ENCODE measurements at regions not wholly inside any gene's neighbourhood (a gene's known extent, or its start where the extent isn't known, plus 50 kb on each side); places are given as distances from the start of the nearest gene placed in this dataset.

DNA sequence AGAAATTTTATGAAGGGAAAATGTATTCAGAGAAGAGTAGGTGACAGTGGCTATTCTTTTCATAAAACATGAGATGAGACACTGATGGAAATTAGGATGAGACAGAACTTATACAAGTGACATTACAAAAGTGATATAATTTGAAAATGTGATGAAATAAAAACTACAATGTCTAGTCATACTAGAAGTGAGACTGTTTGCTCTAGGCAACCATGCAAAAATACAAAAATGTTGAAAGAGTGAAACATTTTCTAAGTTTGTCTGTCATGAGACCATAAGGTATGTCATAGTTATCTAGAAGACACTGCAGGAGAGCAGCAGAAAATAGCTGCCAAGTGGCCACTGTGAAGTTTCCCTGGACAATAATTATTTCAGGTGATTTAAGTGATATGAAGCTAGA lies 459.5 kb downstream of the DIPK2A start:
- no peak overlapping the region for H3K27ac Mint-ChIP-seq
- DNase-seq (ENCODE audit: low spot score in 2 of 2) (no peak), ATAC-seq (ENCODE audit: low read depth) (no peak)
- H3K27me3 Mint-ChIP-seq: peaks cover 3% of the 10 kb centered on the region
- no peaks in the 10 kb centered on the region for H3K4me1 Mint-ChIP-seq
- no peaks in the 10 kb centered on the region for H3K9me3 Mint-ChIP-seq
- no peaks in the 10 kb centered on the region for H3K36me3 Mint-ChIP-seq
- H3K4me3 Mint-ChIP-seq: no peak overlapping the region

DNA sequence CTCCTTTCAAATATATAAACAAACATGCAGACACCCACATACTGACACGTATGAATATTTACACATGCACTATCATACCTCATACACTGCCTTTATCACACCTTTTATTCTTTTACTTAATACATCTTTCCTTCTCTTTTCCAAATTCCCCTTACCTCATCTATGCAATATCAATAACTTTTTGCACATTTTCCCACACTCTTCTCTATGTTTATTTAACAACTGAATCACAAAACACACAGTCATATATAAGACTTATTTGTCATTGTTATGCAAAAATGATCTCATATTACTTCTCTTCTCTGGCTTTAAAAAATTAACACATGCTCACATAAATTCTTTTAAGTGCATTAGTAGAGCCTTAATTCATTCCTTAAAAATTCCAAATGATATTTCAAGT lies 461.4 kb downstream of the DIPK2A start:
- no peak for DNase-seq (ENCODE audit: low spot score in 2 of 2)
- no peak overlapping the region for H3K27ac Mint-ChIP-seq
- H3K4me1 Mint-ChIP-seq: no peaks in the 10 kb centered on the region
- no peak overlapping the region for H3K4me3 Mint-ChIP-seq
- ATAC-seq (ENCODE audit: low read depth): no peak
- no peaks in the 10 kb centered on the region for H3K9me3 Mint-ChIP-seq
- H3K36me3 Mint-ChIP-seq: no peaks in the 10 kb centered on the region
- H3K27me3 Mint-ChIP-seq: peaks cover 3% of the 10 kb centered on the region

DNA sequence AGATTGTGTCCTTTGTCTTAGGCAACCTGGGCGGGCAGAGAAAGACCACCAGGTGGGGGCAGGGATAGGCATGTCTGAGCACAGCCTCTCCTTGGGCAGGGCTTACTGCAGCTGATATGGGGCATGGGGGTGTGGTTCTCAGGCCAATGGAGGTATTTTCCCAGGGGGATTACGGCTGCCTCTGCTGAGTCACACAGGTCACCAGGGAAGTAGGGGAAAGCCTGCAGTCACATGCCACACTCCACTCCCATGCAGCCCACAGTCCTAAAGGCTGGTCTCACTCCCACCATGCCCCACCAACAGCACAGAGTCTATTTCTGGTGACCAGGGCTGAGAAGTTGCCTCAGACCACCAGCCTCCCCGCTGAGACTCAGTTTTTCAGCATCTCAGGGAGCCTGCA lies 466.4 kb downstream of the DIPK2A start:
- Mint-ChIP-seq H3K27me3 (peaks cover 2% of the 10 kb centered on the region), H3K36me3 (no peaks in the 10 kb centered on the region), H3K9me3 (no peaks in the 10 kb centered on the region), H3K4me3 (no peak overlapping the region), H3K27ac (no peak overlapping the region), H3K4me1 (no peaks in the 10 kb centered on the region)
- no peak for ATAC-seq (ENCODE audit: low read depth)
- DNase-seq (ENCODE audit: low spot score in 2 of 2): no peak

DNA sequence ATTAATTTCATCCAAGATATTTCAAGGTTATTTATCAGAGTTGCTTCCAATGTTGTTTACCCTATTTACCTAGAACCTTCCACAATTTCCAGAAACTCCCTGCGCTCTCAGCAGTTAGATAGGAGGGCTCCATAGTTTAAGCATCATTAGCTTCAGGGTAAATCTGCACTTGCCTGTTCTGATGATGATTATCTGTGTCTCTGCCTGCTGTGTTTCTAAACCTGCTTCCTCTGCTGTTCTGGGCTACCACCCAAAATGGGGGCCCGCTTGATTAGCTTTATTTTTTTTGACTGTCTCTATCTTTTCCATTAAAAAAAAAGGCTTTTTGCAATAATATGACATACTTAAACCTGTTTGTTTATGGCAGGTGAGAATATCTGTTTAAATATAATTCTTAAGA lies 472.4 kb downstream of the DIPK2A start:
- H3K4me3 Mint-ChIP-seq: no peak overlapping the region

DNA sequence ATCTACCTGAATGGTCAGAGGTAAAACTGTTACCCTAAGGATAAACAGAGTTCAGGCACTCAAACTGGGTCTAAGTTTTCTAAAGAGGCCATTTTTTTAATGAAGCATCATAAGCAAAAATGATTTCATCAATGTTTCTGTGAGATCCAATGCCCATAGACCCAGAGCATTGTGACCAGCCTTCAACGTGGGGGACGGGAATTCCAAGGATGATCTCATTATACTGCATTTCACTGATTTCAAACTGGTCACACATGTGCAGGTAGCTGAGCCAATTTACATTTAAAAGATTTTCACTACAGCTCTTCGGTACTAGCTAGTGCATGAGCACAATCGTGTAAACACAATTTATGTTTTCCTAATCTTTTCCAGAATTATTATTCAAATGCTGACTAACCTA lies 472.9 kb downstream of the DIPK2A start:
- ATAC-seq (ENCODE audit: low read depth): no peak
- no peaks in the 10 kb centered on the region for H3K9me3 Mint-ChIP-seq
- no peak overlapping the region for H3K4me3 Mint-ChIP-seq
- no peaks in the 10 kb centered on the region for H3K4me1 Mint-ChIP-seq
- DNase-seq (ENCODE audit: low spot score in 2 of 2): no peak
- H3K36me3 Mint-ChIP-seq: no peaks in the 10 kb centered on the region
- no peaks in the 10 kb centered on the region for H3K27me3 Mint-ChIP-seq
- no peak overlapping the region for H3K27ac Mint-ChIP-seq

More for the DNA sequence above, 472.4 kb downstream of the DIPK2A start:
- no peaks in the 10 kb centered on the region for H3K27me3 Mint-ChIP-seq
- DNase-seq (ENCODE audit: low spot score in 2 of 2) (no peak), ATAC-seq (ENCODE audit: low read depth) (no peak)
- H3K36me3 Mint-ChIP-seq: no peaks in the 10 kb centered on the region
- no peak overlapping the region for H3K27ac Mint-ChIP-seq
- no peaks in the 10 kb centered on the region for H3K4me1 Mint-ChIP-seq
- H3K9me3 Mint-ChIP-seq: no peaks in the 10 kb centered on the region

DNA sequence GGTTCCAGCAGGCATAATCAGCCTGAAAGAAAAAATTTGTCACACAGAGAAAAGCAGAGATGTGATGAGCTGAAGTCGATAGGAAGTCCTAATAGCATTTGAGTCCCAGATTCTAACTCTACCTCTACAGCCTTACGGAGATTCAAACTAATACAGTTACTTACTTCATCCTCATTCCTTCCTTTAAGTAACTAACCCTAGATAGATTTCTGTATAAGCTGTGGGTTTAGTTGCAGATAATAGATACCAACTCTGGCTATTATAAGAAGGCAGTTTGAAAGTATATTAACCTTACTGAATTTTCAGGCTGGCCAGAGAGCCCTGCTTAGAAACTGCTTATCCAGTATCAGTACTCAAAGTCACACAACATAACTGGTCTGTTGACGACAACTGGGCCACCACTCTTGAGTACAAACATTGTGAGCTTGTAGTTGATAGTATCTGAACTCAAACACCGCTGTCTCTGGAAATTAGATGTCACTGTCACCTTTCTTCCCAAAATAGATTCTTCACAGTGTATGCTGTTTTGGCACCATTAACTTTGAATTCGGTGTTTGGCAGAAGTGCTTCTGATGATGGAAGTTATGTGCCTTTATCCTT lies 484.3 kb downstream of the DIPK2A start:
- ATAC-seq (ENCODE audit: low read depth): no peak
- H3K27ac Mint-ChIP-seq: no peak overlapping the region

DNA sequence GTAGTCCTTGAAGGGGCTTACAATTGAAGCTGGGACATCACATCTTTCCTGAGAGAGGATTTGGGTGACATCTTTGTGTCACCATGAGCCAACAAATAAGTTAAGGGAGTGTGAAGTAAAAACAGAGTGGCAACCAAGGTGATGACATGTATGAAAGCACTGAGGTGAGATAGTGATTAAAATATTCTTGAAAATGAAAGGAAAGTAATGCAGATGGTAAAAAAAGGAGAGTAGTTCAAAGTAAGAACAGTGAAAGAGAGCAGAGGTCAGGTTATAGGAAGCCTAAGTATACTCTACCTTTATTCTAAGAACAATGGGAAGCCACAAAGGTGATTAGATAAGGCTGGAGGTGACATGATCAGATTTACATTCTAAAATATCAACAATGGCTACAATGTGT lies 486.1 kb downstream of the DIPK2A start:
- H3K9me3 Mint-ChIP-seq: no peaks in the 10 kb centered on the region
- no peaks in the 10 kb centered on the region for H3K4me1 Mint-ChIP-seq
- DNase-seq (ENCODE audit: low spot score in 2 of 2) (no peak), ATAC-seq (ENCODE audit: low read depth) (no peak)
- no peak overlapping the region for H3K27ac Mint-ChIP-seq
- no peak overlapping the region for H3K4me3 Mint-ChIP-seq
- H3K27me3 Mint-ChIP-seq: peaks cover 3% of the 10 kb centered on the region
- H3K36me3 Mint-ChIP-seq: no peaks in the 10 kb centered on the region

More for the DNA sequence above, 484.3 kb downstream of the DIPK2A start:
- H3K4me1 Mint-ChIP-seq: no peaks in the 10 kb centered on the region
- H3K4me3 Mint-ChIP-seq: no peak overlapping the region
- no peaks in the 10 kb centered on the region for H3K36me3 Mint-ChIP-seq
- no peaks in the 10 kb centered on the region for H3K9me3 Mint-ChIP-seq
- peaks cover 3% of the 10 kb centered on the region for H3K27me3 Mint-ChIP-seq
- DNase-seq (ENCODE audit: low spot score in 2 of 2): no peak

DNA sequence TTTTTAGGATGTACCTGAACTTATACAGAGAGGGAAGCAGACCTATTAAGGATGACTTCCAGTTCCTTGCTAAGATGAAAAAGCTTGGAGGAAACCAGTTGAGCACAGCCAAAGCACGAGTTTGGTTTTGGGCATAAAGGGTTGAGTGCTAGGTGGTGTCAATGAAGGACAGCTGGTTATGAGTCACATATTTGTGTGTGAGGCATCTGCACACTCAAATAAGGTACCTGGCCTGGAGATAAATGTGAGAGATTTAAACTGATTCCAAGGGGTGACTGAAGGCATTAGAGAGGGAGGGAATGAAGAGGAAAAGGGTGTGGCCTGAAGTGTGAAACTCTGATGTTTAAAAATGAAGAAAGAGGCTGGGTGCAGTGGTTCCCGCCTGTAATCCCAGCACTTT lies 486.7 kb downstream of the DIPK2A start:
- Mint-ChIP-seq H3K27ac (no peak overlapping the region), H3K4me1 (no peaks in the 10 kb centered on the region), H3K4me3 (no peak overlapping the region), H3K27me3 (peaks cover 3% of the 10 kb centered on the region), H3K36me3 (no peaks in the 10 kb centered on the region), H3K9me3 (no peaks in the 10 kb centered on the region)
- DNase-seq (ENCODE audit: low spot score in 2 of 2) (no peak), ATAC-seq (ENCODE audit: low read depth) (no peak)

DNA sequence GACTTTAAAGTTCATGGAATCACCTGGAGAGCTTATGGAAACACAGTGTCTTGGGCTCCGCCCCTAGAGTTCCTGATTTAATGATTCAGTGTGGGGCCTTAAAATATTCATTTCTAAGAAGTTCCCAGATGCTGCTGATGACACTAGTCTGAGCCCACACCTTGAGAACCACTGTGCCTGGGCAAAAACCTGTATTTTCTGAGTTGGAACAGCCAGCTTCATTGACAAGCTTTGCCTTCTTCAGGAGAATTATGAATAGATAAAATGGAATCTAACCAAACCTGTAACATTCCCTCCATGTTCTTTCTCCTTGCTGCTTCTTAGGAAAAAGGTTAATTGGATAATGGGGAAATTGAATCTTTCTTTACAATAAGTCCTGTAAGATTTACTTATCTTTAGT lies 490.7 kb downstream of the DIPK2A start:
- Mint-ChIP-seq H3K27ac (no peak overlapping the region), H3K4me1 (no peaks in the 10 kb centered on the region), H3K4me3 (no peak overlapping the region), H3K27me3 (peaks cover 3% of the 10 kb centered on the region), H3K9me3 (no peaks in the 10 kb centered on the region), H3K36me3 (no peaks in the 10 kb centered on the region)
- ATAC-seq (ENCODE audit: low read depth) (no peak), DNase-seq (ENCODE audit: low spot score in 2 of 2) (no peak)

DNA sequence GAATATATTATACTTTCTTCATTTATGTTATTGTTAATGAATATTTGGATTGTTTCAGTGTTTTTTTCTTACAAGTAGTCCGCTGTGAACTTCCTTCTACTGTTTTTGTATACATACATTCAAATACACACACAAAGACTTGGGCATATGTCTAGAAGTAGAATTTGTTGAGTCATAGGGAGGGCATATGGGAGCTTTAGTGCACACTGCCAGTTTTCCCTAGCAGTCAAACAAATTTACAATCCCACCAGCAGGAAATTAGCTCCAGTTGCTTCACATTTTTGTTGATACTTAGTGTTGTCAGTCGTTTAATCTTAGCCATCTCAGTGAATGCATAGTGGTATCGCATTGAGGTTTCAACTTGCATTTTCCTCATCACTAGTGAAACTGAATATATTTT lies 492.3 kb downstream of the DIPK2A start:
- H3K4me3 Mint-ChIP-seq: no peak overlapping the region
- no peak for DNase-seq (ENCODE audit: low spot score in 2 of 2)
- H3K27ac Mint-ChIP-seq: no peak overlapping the region
- H3K9me3 Mint-ChIP-seq: no peaks in the 10 kb centered on the region
- no peaks in the 10 kb centered on the region for H3K4me1 Mint-ChIP-seq
- ATAC-seq (ENCODE audit: low read depth): no peak
- H3K36me3 Mint-ChIP-seq: no peaks in the 10 kb centered on the region
- no peaks in the 10 kb centered on the region for H3K27me3 Mint-ChIP-seq

DNA sequence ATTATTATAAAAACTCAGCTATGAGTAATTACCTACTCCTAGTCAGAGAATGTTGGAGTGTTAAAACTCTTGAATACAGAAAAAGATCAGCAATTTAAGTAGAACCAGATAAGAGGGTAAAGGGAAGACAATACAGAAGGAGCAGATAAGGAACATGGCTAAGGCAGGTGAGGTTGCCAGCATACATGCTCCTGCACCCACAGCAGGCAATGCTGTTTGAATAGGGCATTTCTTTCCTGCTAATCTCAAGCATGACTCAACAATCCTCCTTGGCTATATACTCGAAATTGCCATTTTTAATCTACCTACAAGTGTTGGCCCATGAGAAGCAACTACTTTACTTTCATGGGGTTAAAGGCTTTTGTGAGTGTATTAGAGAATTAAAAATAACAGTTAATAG lies 494.5 kb downstream of the DIPK2A start:
- Mint-ChIP-seq H3K4me3 (no peak overlapping the region), H3K4me1 (no peaks in the 10 kb centered on the region), H3K27ac (no peak overlapping the region), H3K9me3 (no peaks in the 10 kb centered on the region), H3K36me3 (no peaks in the 10 kb centered on the region), H3K27me3 (no peaks in the 10 kb centered on the region)
- ATAC-seq (ENCODE audit: low read depth) (no peak), DNase-seq (ENCODE audit: low spot score in 2 of 2) (no peak)

DNA sequence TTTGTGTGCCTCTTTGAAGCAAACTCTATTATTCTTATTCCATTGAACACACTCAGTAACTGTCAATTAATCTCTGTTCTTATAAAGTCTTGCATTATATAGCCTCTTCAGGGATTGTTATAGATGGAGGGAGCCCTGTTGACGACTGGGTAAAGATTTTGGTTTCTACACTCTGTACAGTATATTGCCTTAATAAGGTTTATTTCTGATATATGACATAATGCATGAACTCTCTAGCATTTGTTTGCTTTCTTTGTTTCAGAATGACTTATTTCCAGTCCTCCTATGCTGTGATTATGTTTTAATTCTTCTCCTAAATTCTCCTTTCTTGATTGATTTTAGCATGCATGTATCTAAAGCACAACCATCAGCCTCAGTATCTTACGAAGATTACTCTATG lies 494.9 kb downstream of the DIPK2A start:
- Mint-ChIP-seq H3K9me3 (no peaks in the 10 kb centered on the region), H3K4me3 (no peak overlapping the region), H3K27me3 (no peaks in the 10 kb centered on the region), H3K27ac (no peak overlapping the region), H3K36me3 (no peaks in the 10 kb centered on the region), H3K4me1 (no peaks in the 10 kb centered on the region)
- DNase-seq (ENCODE audit: low spot score in 2 of 2): no peak
- no peak for ATAC-seq (ENCODE audit: low read depth)

DNA sequence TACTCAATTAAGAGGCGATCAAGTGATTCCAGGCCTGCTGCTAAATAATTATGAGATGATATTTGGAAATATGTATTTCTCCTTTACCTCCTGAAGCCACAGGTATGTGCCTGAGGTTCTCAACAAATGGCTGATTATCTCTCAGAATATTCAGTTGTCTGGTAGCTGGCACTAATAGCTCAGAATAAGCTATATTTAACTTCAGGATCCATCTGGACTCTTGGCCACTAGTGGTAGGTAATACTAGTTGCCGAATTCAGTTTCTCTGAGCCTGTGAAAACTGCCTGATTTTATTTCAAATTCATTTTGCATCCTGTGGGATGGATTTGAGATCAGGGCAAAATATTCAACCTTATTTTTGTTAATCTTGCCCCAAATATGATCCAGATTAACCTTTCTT lies 499.0 kb downstream of the DIPK2A start:
- H3K4me3 Mint-ChIP-seq: no peak overlapping the region
- ATAC-seq (ENCODE audit: low read depth): no peak

DNA sequence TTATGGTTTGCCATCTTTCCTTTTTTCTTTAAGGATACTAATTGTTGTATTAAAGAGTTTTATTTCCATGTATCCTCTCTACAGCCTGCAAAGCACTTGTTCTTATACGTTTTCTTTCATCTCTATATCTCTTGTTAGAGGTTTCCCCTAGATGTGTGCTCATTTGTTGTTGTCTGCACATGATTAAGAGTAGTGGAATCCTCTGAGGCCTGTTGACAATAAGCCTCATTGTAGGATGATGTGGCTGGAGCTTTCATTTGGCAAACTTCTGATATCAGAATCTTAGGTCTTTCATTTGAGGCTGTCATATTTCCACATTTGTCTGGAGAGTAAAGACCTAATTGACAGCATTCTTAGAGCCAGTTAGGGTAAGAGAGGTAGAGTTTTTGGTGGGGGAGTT lies 506.0 kb downstream of the DIPK2A start:
- H3K9me3 Mint-ChIP-seq: no peaks in the 10 kb centered on the region
- ATAC-seq (ENCODE audit: low read depth) (no peak), DNase-seq (ENCODE audit: low spot score in 2 of 2) (no peak)
- H3K4me1 Mint-ChIP-seq: no peaks in the 10 kb centered on the region
- H3K4me3 Mint-ChIP-seq: no peak overlapping the region
- H3K27me3 Mint-ChIP-seq: no peaks in the 10 kb centered on the region
- no peaks in the 10 kb centered on the region for H3K36me3 Mint-ChIP-seq
- H3K27ac Mint-ChIP-seq: no peak overlapping the region

More for the DNA sequence above, 499.0 kb downstream of the DIPK2A start:
- Mint-ChIP-seq H3K4me1 (no peaks in the 10 kb centered on the region), H3K36me3 (no peaks in the 10 kb centered on the region), H3K9me3 (no peaks in the 10 kb centered on the region), H3K27me3 (no peaks in the 10 kb centered on the region), H3K27ac (no peak overlapping the region)
- DNase-seq (ENCODE audit: low spot score in 2 of 2): no peak

DNA sequence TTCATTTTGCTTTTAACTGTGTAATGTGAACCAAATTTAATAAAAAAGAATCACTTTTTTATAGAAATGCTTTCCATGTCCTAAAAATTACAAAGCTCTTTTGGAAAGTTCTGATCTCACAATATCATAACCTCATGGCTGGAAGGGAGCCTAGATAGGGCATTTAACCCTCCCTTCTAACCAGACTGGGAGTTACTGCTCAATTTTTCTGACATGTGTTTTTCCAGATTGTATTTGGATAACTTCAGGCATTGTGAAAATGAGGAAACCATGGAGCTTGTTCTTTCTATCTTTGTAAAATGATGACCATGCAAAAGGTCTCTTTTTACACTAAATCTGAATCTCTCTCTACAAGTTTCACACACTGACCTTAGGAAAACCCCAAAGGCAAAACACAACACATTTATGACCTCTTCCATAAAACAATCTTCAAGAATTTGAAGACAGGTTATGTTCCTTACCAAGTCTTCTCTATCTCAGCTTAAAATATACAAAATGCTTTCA lies 508.8 kb downstream of the DIPK2A start:
- Mint-ChIP-seq H3K27ac (no peak overlapping the region), H3K9me3 (no peaks in the 10 kb centered on the region), H3K36me3 (no peaks in the 10 kb centered on the region), H3K4me1 (no peaks in the 10 kb centered on the region), H3K27me3 (no peaks in the 10 kb centered on the region), H3K4me3 (no peak overlapping the region)
- ATAC-seq (ENCODE audit: low read depth) (no peak), DNase-seq (ENCODE audit: low spot score in 2 of 2) (no peak)
